Brain microvascular endothelial cell (primary cell): ENCODE measurements at regions not wholly inside any gene's neighbourhood (a gene's known extent, or its start where the extent isn't known, plus 50 kb on each side); places are given as distances from the start of the nearest gene placed in this dataset.

ENCODE experiments used
- DNase-seq: peaks from one replicate; pipeline ENCODE4 v3.0.0-alpha.2; 2020
- H3K27ac ChIP-seq: fragments of 250-450 bp; sonication (Bioruptor Pico); 2 replicates; pipeline ENCODE4 v1.5.1; 2020; ENCODE audit warnings: mild to moderate bottlenecking, moderate library complexity
- H3K27me3 ChIP-seq: fragments of 250-450 bp; sonication (Bioruptor Pico); replicated peaks from 2 replicates; pipeline ENCODE4 v1.5.1; 2020; ENCODE audit warnings: mild to moderate bottlenecking
- H3K36me3 ChIP-seq: fragments of 250-450 bp; sonication (Bioruptor Pico); replicated peaks from 2 replicates; pipeline ENCODE4 v1.5.1; 2020; ENCODE audit warnings: mild to moderate bottlenecking
- H3K4me3 ChIP-seq: 2 replicates; pipeline ENCODE4 v1.5.1; 2011; ENCODE audit warnings: low read depth, mild to moderate bottlenecking, control low read depth, low read length, moderate library complexity
- CTCF ChIP-seq: IDR thresholded peaks from 2 replicates; pipeline ENCODE4 v1.5.1; 2011; ENCODE audit warnings: low read depth, mild to moderate bottlenecking, moderate library complexity, low read length, control low read depth, inconsistent platforms; ENCODE audit errors: missing control alignments
- in situ Hi-C: cut with HindIII; loops from 2 replicates; pipeline ENCODE4 v1.10.0; 2017; ENCODE audit warnings: low sequenced_read_pairs, low pct_ligation_motif_present

GRCh38 chr12:28887461-28887990, 261.6 kb upstream of the FAR2 start:
- in situ Hi-C loops = no loop called here
- Histone ChIP-seq H3K36me3 (no peaks in the 10 kb centered on the region), H3K27me3 (no peaks in the 10 kb centered on the region), H3K4me3 (no peak overlapping the region), H3K27ac (no peak overlapping the region)
- no peak for TF ChIP-seq CTCF
- DNase-seq = no peak

DNA sequence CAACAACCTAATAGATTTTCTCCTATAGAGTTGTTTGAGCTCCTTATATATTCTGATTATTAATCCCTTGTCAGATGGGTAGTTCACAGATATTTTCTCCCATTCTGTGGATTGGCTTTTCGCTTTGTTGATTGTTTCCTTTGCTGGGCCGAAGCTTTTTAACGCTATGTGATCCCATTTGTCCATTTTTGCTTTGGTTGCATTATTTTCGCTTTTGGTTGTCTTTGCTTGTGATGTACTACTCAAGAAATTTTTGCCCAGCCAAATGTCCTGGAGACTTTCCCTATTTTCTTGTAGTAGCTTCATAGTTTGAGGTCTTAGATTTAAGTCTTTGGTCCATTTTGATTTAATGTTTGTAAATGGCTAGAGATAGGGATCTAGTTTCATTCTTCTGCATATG, 258.4 kb upstream of the FAR2 start:
- in situ Hi-C loops = no loop called here
- no peaks in the 10 kb centered on the region for H3K36me3 ChIP-seq
- no peaks in the 10 kb centered on the region for H3K27me3 ChIP-seq
- no peak for TF ChIP-seq CTCF
- no peak for DNase-seq
- no peak overlapping the region for H3K27ac ChIP-seq
- H3K4me3 ChIP-seq = no peak overlapping the region

- in situ Hi-C loops = no loop called here
- H3K27me3 ChIP-seq = no peaks in the 10 kb centered on the region
- H3K4me3 ChIP-seq = no peak overlapping the region
- no peak for TF ChIP-seq CTCF
- no peak for DNase-seq
- no peaks in the 10 kb centered on the region for H3K36me3 ChIP-seq
- no peak overlapping the region for H3K27ac ChIP-seq
Measured at GRCh38 chr12:28891126-28891525, 258.0 kb upstream of the FAR2 start.

GRCh38 chr12:28893365-28893764, 255.7 kb upstream of the FAR2 start:
- Histone ChIP-seq H3K36me3 (no peaks in the 10 kb centered on the region), H3K27ac (no peak overlapping the region), H3K4me3 (no peak overlapping the region), H3K27me3 (no peaks in the 10 kb centered on the region)
- no peak for DNase-seq
- in situ Hi-C loops = no loop called here
- TF ChIP-seq CTCF = no peak

DNA sequence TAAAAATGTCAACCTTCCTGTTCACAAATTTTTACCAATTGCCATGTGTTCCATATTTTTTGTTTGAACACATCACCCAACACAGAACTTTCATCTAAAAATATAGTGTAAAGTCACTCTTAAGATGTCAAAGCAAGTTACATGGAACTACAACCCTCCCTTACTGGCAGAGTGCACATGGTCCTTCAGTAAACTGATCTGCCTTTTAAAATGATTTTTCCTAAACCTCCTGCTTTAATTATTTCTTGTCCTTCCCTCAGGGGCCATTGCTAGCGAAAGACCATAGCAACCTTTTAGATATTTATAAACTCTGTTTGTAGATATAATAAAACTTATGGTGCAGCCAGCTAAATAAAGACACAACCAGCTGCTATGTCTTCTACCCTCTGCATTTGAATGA, 255.2 kb upstream of the FAR2 start:
- no peaks in the 10 kb centered on the region for H3K27me3 ChIP-seq
- in situ Hi-C loops = no loop called here
- no peak overlapping the region for H3K27ac ChIP-seq
- DNase-seq = no peak
- H3K4me3 ChIP-seq = no peak overlapping the region
- TF ChIP-seq CTCF = no peak
- H3K36me3 ChIP-seq = no peaks in the 10 kb centered on the region

DNA sequence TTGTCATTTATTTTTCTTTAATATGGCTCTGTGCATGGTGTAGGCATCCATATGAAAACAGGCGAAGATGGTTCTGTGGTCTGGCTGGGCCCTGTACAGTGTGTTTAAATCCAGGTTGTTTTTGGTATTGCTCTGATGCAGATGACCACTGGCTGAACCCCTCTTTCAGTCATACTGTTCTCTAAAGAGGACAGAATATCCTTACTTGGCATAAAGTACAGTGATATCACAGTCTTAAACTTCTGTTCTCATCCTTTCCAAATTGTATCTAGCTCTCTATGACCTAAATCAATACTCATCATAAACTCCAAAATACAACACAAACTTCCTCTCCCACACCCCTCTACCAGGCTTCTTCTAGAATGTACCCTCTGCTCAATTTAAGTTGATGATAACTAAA, 252.7 kb upstream of the FAR2 start:
- DNase-seq = no peak
- TF ChIP-seq CTCF = no peak

More for the DNA sequence above, 252.7 kb upstream of the FAR2 start:
- no peaks in the 10 kb centered on the region for H3K27me3 ChIP-seq
- H3K36me3 ChIP-seq = no peaks in the 10 kb centered on the region
- H3K27ac ChIP-seq = no peak overlapping the region
- no peak overlapping the region for H3K4me3 ChIP-seq
- in situ Hi-C loops = no loop called here
